ENCODE measurements at regions not wholly inside any gene's neighbourhood (a gene's known extent, or its start where the extent isn't known, plus 50 kb on each side); places are given as distances from the start of the nearest gene placed in this dataset.

DNA sequence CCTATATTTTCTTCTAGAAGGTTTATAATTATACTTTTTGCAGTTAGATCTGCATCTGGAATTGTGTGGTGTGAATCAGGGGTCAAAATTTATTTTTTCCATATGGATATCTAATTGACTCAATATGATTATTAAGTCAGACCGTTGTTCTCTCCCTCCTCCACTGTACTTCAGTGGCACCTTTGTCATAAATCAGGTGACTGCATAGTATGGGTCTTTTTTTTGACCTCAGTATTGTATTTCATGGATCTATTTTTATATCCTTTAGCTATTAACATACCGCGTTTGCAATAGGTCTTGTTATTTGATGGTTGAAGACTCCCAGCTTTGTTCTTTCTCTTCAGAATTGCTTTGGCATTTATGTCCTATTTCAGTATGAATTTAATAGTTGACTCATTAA is 107.4 kb downstream of the BOD1 start:
- no peak for TF ChIP-seq POLR2A (IDR thresholded peaks at IDR 0.05)
- TF ChIP-seq, protein P1, sequence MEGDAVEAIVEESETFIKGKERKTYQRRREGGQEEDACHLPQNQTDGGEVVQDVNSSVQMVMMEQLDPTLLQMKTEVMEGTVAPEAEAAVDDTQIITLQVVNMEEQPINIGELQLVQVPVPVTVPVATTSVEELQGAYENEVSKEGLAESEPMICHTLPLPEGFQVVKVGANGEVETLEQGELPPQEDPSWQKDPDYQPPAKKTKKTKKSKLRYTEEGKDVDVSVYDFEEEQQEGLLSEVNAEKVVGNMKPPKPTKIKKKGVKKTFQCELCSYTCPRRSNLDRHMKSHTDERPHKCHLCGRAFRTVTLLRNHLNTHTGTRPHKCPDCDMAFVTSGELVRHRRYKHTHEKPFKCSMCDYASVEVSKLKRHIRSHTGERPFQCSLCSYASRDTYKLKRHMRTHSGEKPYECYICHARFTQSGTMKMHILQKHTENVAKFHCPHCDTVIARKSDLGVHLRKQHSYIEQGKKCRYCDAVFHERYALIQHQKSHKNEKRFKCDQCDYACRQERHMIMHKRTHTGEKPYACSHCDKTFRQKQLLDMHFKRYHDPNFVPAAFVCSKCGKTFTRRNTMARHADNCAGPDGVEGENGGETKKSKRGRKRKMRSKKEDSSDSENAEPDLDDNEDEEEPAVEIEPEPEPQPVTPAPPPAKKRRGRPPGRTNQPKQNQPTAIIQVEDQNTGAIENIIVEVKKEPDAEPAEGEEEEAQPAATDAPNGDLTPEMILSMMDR (IDR thresholded peaks at IDR 0.05): no peak
